Globus pallidus (tissue), 1 donor: ENCODE measurements at regions not wholly inside any gene's neighbourhood (a gene's known extent, or its start where the extent isn't known, plus 50 kb on each side); places are given as distances from the start of the nearest gene placed in this dataset.

Source experiments
- DNase-seq: peaks from one replicate; pipeline ENCODE4 v3.0.0-alpha.2; 2015; ENCODE audit warnings: low spot score

DNA sequence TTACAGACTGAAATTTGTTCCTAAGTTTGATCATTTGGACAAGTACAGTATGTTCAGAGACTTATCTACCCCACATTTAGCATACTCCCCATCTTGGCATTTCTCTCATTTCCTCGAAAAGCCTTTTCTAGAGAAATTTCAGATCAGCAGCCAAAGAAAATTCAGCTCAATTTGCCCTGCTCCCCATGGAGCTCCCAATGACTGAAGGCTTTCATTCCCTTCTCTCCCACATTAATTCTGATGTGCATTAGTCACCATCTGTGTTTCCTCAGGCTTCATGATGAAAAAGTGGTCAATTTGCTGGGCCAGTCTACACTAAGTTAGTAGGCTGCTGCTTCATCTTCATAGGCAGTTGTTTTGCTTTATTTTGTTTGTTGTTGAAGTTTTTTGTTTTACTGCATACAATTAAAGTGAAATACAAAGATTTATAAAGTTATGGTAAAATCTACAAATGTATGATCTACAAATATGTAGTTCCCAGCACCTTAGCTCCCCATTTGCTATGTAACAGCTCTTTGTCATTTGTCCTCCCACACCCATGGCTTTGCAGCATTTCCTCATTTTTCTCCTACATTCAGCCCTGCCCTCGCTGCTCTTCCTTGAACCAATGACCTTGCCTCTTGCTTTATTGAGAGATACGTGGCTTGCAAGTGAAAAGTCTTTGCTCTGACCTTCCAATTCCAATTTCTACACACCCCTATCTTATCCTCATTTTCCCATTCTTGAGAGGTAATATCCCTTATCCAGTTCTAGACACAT is 193.9 kb downstream of the ANAPC10 start:
- DNase-seq: no peak

DNA sequence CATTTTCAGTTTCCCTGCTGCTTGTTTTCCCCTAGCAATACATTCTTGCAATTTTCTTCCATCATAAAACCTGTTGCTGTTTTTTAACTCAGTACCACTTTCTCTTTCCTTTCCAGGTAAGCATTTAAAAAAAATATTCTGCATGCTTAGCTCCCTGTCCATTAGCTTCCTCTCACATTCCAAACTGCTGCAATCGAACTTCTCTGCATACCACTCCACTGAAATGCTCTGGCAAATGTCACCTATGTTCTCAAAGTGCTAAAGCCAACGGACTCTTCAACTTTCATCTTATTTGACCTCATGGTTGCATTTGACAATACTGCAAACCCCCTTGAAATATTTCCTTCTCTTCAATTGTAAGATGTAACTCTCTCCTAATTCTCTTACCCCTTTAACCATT is 192.7 kb downstream of the ANAPC10 start:
- DNase-seq: no peak

DNA sequence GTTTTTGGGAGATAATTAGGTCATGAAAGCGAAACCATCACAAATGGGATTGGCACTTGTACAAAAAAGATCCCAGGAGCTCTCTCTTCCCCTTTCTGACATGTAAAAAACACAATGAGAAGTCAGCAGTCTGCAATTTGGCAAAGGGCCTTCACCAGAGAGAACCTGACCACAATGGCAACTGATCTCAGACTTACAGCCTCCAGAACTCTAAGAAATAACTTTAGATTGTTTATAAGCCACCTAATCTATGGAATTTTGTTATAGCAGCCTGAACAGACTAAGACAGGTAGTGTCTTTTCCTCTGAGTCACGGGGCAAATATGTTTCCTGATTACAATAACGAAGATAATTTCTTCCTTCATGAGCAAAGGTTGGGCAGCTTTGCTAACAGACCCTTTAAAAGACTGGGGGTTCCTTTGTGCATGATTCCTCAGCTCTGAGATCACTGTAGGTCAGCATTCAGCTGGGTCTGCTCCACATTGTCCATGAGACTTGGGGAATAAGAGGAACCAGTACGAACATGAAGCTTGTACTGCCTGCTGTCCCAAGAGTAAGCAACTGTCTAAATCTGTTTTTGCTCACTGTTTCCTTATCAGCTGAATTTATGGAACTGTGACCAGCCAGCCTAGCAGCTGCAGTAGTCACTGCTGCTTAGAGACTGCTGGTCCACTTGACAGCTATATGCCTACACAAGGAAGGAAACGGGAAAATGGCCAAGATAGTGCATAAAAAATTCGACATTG is 191.6 kb downstream of the ANAPC10 start:
- peak; percentile 11 for DNase-seq

DNA sequence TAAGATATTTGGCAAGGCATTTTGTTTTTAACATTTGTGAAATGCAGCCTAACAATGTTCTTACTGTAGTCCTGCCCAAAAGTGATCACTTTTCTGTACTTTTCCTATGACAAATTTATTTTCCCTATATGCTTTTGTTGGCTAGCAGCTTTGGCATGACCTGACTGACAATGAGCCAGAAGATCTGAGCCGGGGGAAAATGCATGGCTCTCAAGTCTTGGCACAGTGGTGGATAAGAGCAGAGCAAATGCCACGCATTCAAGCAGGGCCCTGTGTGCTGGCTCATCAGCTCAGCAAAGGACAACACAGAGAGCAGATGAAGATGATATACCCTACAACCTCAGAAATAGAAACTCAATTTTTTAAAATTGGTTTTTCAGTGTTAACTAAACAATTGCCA is 187.3 kb downstream of the ANAPC10 start:
- DNase-seq: no peak
